Keratinocyte (primary cell): ENCODE measurements at regions not wholly inside any gene's neighbourhood (a gene's known extent, or its start where the extent isn't known, plus 50 kb on each side); places are given as distances from the start of the nearest gene placed in this dataset.

Source experiments
- DNase-seq: peaks from one replicate; pipeline ENCODE4 v3.0.0-alpha.2; 2011; ENCODE audit warnings: low read depth, missing footprints, low spot score
- FAIRE-seq: peaks from 2 replicates; lab custom pipeline; 2011; peaks lifted over from hg19 to GRCh38; lab: Jason Lieb, UNC
- H2AFZ ChIP-seq: 2 replicates; pipeline ENCODE4 v1.6.0; 2012; ENCODE audit warnings: low read length, control low read depth, inconsistent platforms; ENCODE audit not compliant: control insufficient read depth
- H3K27ac ChIP-seq: 2 replicates; pipeline ENCODE4 v1.5.1; 2011; ENCODE audit warnings: low read length; ENCODE audit not compliant: control insufficient read depth, insufficient read depth
- H3K27me3 ChIP-seq: 3 replicates; pipeline ENCODE4 v1.6.0; 2011; ENCODE audit warnings: low read length; ENCODE audit not compliant: control insufficient read depth, insufficient read depth; ENCODE audit errors: extremely low read depth
- H3K36me3 ChIP-seq, 2 experiments: 2 replicates in 1 of 2; 3 replicates in 1 of 2; pipeline ENCODE4 v1.5.1; 2011; ENCODE audit warnings: low read length in 2 of 2, mild to moderate bottlenecking in 1 of 2; ENCODE audit not compliant: control insufficient read depth in 2 of 2, insufficient read depth in 2 of 2; ENCODE audit errors: extremely low read depth in 1 of 2
- H3K4me1 ChIP-seq: 3 replicates; pipeline ENCODE4 v1.5.1; 2011; ENCODE audit warnings: low read length; ENCODE audit not compliant: control insufficient read depth, insufficient read depth; ENCODE audit errors: extremely low read depth
- H3K4me2 ChIP-seq: 3 replicates; pipeline ENCODE4 v1.6.0; 2011; ENCODE audit warnings: low read depth, low read length; ENCODE audit not compliant: control insufficient read depth, insufficient read depth; ENCODE audit errors: extremely low read depth
- H3K4me3 ChIP-seq, 3 experiments: fragments of 200-600 bp in 1 of 3; sonication (generic) in 1 of 3; 2 replicates in 2 of 3; 3 replicates in 1 of 3; pipeline ENCODE4 v1.5.1; 2011 to 2016; ENCODE audit warnings: low read length in 3 of 3, mild to moderate bottlenecking in 3 of 3, control low read depth in 2 of 3, inconsistent platforms in 1 of 3, low read depth in 1 of 3, mixed read lengths in 1 of 3, mixed run types in 1 of 3, moderate library complexity in 1 of 3; ENCODE audit not compliant: control insufficient read depth in 2 of 3, insufficient read depth in 2 of 3; ENCODE audit errors: extremely low read depth in 1 of 3
- H3K79me2 ChIP-seq: 2 replicates; pipeline ENCODE4 v1.6.0; 2012; ENCODE audit warnings: low read length; ENCODE audit not compliant: control insufficient read depth, insufficient read depth
- H3K9ac ChIP-seq: 3 replicates; pipeline ENCODE4 v1.6.0; 2011; ENCODE audit warnings: low read length; ENCODE audit not compliant: control insufficient read depth, insufficient read depth; ENCODE audit errors: extremely low read depth
- H3K9me1 ChIP-seq: 3 replicates; pipeline ENCODE4 v1.6.0; 2011; ENCODE audit warnings: low read length; ENCODE audit not compliant: control insufficient read depth, insufficient read depth; ENCODE audit errors: extremely low read depth
- H3K9me3 ChIP-seq: 2 replicates; pipeline ENCODE4 v1.5.1; 2012; ENCODE audit warnings: low read depth, low read length; ENCODE audit not compliant: control insufficient read depth
- H4K20me1 ChIP-seq: 3 replicates; pipeline ENCODE4 v1.6.0; 2011; ENCODE audit warnings: low read length; ENCODE audit not compliant: control insufficient read depth, insufficient read depth; ENCODE audit errors: extremely low read depth
- EZH2 ChIP-seq: IDR thresholded peaks from one replicate; pipeline ENCODE4 v1.6.1; 2012; ENCODE audit warnings: inconsistent platforms, mild to moderate bottlenecking, low read length, moderate library complexity
- dilution Hi-C: fragments of 300-500 bp; cut with MboI; formaldehyde crosslinking; loops from one replicate; pipeline ENCODE4 v1.7.0; 2020; ENCODE audit warnings: low sequenced_read_pairs; ENCODE audit not compliant: extremely low pct_ligation_motif_present
- TF ChIP-seq, protein P1 (sequence below), 3 experiments: IDR thresholded peaks in 1 of 3; conservative IDR thresholded peaks in 1 of 3; optimal IDR thresholded peaks in 1 of 3; 2 replicates in 2 of 3; 3 replicates in 1 of 3; pipeline versions ENCODE3 to v1.5.1; 2011; ENCODE audit warnings: low read length in 3 of 3, mild to moderate bottlenecking in 3 of 3, moderate library complexity in 2 of 3, control low read depth in 1 of 3, inconsistent platforms in 1 of 3; ENCODE audit not compliant: insufficient read depth in 2 of 3; ENCODE audit errors: extremely low read depth in 1 of 3

DNA sequence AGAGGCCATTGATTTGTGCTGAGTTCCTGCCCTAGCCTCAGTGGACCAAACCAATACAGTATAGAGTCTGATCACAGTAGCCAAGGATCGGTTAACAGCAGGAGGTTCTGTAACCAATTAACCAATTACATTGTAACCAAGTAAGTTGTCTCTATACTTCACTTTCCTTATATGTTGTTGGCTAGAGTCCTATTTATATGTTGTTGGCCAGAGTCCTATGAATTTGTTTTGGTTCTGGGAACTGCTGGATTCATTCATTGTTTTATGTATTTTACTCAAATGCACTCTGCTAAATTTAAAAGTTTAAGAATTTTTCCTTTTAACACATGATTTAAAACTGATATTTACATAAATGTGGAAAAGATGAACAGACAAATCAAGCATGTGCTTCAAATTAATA, 597.4 kb upstream of the HS3ST5 start:
- Histone ChIP-seq H3K36me3 (no peaks in the 10 kb centered on the region), H3K27ac (no peak overlapping the region), H3K9ac (no peak overlapping the region), H3K9me3 (no peaks in the 10 kb centered on the region), H2AFZ (no peak overlapping the region), H3K4me1 (no peaks in the 10 kb centered on the region), H3K9me1 (no peaks in the 10 kb centered on the region), H3K4me2 (no peak overlapping the region), H4K20me1 (no peaks in the 10 kb centered on the region), H3K79me2 (no peaks in the 10 kb centered on the region), H3K4me3 (no peak overlapping the region), H3K27me3 (no peaks in the 10 kb centered on the region)
- DNase-seq (no peak), FAIRE-seq (no peak)
- TF ChIP-seq, protein P1, sequence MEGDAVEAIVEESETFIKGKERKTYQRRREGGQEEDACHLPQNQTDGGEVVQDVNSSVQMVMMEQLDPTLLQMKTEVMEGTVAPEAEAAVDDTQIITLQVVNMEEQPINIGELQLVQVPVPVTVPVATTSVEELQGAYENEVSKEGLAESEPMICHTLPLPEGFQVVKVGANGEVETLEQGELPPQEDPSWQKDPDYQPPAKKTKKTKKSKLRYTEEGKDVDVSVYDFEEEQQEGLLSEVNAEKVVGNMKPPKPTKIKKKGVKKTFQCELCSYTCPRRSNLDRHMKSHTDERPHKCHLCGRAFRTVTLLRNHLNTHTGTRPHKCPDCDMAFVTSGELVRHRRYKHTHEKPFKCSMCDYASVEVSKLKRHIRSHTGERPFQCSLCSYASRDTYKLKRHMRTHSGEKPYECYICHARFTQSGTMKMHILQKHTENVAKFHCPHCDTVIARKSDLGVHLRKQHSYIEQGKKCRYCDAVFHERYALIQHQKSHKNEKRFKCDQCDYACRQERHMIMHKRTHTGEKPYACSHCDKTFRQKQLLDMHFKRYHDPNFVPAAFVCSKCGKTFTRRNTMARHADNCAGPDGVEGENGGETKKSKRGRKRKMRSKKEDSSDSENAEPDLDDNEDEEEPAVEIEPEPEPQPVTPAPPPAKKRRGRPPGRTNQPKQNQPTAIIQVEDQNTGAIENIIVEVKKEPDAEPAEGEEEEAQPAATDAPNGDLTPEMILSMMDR (optimal IDR thresholded peaks at IDR 0.05 in 1 of 3, IDR thresholded peaks at IDR 0.05 in 1 of 3, conservative IDR thresholded peaks at IDR 0.05 in 1 of 3; ENCODE audit: extremely low read depth in 1 of 3, insufficient read depth in 2 of 3, low read length in 3 of 3) = no peak
- no peak for TF ChIP-seq EZH2
- dilution Hi-C loops = no loop called here

DNA sequence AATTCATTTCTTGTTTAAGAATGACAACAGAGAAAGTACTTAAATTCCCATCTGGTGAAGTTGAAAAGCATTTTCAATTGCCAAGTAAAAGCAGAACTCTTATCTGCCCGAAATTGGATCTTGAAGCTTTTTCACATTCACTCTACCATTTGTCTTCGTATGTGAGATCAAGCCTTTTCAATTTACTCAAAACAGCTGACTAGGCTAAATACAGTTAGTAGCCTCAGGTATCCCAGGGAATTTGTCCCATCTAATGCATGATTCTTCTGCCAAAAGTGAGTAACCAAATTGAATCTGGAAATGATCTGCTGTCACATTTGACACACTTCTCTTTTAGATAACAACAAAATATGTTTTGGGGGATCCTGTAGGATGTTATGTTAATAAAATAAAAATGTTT, 596.8 kb upstream of the HS3ST5 start:
- no peaks in the 10 kb centered on the region for H3K79me2 ChIP-seq
- H3K27ac ChIP-seq = no peak overlapping the region
- no peaks in the 10 kb centered on the region for H3K4me1 ChIP-seq
- no peaks in the 10 kb centered on the region for H4K20me1 ChIP-seq
- no peak overlapping the region for H3K4me3 ChIP-seq
- H3K4me2 ChIP-seq = no peak overlapping the region
- no peak overlapping the region for H2AFZ ChIP-seq
- FAIRE-seq (no peak), DNase-seq (no peak)
- no peak for TF ChIP-seq EZH2
- TF ChIP-seq, protein P1 (optimal IDR thresholded peaks at IDR 0.05 in 1 of 3, IDR thresholded peaks at IDR 0.05 in 1 of 3, conservative IDR thresholded peaks at IDR 0.05 in 1 of 3; ENCODE audit: extremely low read depth in 1 of 3, insufficient read depth in 2 of 3, low read length in 3 of 3) = no peak
- H3K9me3 ChIP-seq = no peaks in the 10 kb centered on the region
- no peak overlapping the region for H3K9ac ChIP-seq
- no peaks in the 10 kb centered on the region for H3K27me3 ChIP-seq
- no peaks in the 10 kb centered on the region for H3K36me3 ChIP-seq
- dilution Hi-C loops = no loop called here
- H3K9me1 ChIP-seq = no peaks in the 10 kb centered on the region
